ENCODE measurements at regions not wholly inside any gene's neighbourhood (a gene's known extent, or its start where the extent isn't known, plus 50 kb on each side); places are given as distances from the start of the nearest gene placed in this dataset.

- Histone ChIP-seq H3K27me3 (no peaks in the 10 kb centered on the region), H3K4me1 (no peaks in the 10 kb centered on the region), H3K36me3 (no peaks in the 10 kb centered on the region), H3K4me3 (no peak overlapping the region), H3K27ac (no peak overlapping the region), H3K9me3 (no peaks in the 10 kb centered on the region)
- in situ Hi-C loops (cut with MboI; ENCODE audit: low sequenced_read_pairs in 4 of 4) (no loop called here), intact Hi-C loops (cut with DNase I; ENCODE audit: low total_unique reads) (no loop called here)
- ATAC-seq (no peak), DNase-seq (no peak)
- TF ChIP-seq CTCF (IDR thresholded peaks at IDR 0.05 in 4 of 5, conservative IDR thresholded peaks at IDR 0.05 in 1 of 5), result no peak
- no peak for TF ChIP-seq POLR2A (IDR thresholded peaks at IDR 0.05)
These were observed 119.9 kb upstream of the DNAH14 start for GRCh38 chr1:224809613-224810012.

- Histone ChIP-seq H3K9me3 (no peaks in the 10 kb centered on the region), H3K4me1 (no peaks in the 10 kb centered on the region), H3K27me3 (no peaks in the 10 kb centered on the region), H3K27ac (no peak overlapping the region), H3K4me3 (no peak overlapping the region), H3K36me3 (no peaks in the 10 kb centered on the region)
- in situ Hi-C loops (cut with MboI; ENCODE audit: low sequenced_read_pairs in 4 of 4) (no loop called here), intact Hi-C loops (cut with DNase I; ENCODE audit: low total_unique reads) (no loop called here)
- ATAC-seq, result no peak
- TF ChIP-seq POLR2A (IDR thresholded peaks at IDR 0.05) (no peak), CTCF (IDR thresholded peaks at IDR 0.05 in 4 of 5, conservative IDR thresholded peaks at IDR 0.05 in 1 of 5) (no peak)
- DNase-seq, result no peak
These were observed 117.9 kb upstream of the DNAH14 start for GRCh38 chr1:224811564-224811963.

GRCh38 chr1:224815647-224816046, 113.8 kb upstream of the DNAH14 start:
- in situ Hi-C loops (cut with MboI; ENCODE audit: low sequenced_read_pairs in 4 of 4), result no loop called here

GRCh38 chr1:224816062-224816461, 113.4 kb upstream of the DNAH14 start:
- no peak overlapping the region for H3K27ac ChIP-seq
- TF ChIP-seq POLR2A (IDR thresholded peaks at IDR 0.05), result no peak
- no peak for TF ChIP-seq CTCF (IDR thresholded peaks at IDR 0.05 in 4 of 5, conservative IDR thresholded peaks at IDR 0.05 in 1 of 5)
- no peaks in the 10 kb centered on the region for H3K27me3 ChIP-seq
- no peak overlapping the region for H3K4me3 ChIP-seq
- in situ Hi-C loops (cut with MboI; ENCODE audit: low sequenced_read_pairs in 4 of 4) (no loop called here), intact Hi-C loops (cut with DNase I; ENCODE audit: low total_unique reads) (no loop called here)
- no peaks in the 10 kb centered on the region for H3K4me1 ChIP-seq
- no peak for DNase-seq
- no peak for ATAC-seq
- no peaks in the 10 kb centered on the region for H3K36me3 ChIP-seq
- H3K9me3 ChIP-seq, result no peaks in the 10 kb centered on the region

More at GRCh38 chr1:224815647-224816046, 113.8 kb upstream of the DNAH14 start:
- no peak overlapping the region for H3K4me3 ChIP-seq
- H3K9me3 ChIP-seq, result no peaks in the 10 kb centered on the region
- TF ChIP-seq POLR2A (IDR thresholded peaks at IDR 0.05) (no peak), CTCF (IDR thresholded peaks at IDR 0.05 in 4 of 5, conservative IDR thresholded peaks at IDR 0.05 in 1 of 5) (no peak)
- intact Hi-C loops (cut with DNase I; ENCODE audit: low total_unique reads), result no loop called here
- H3K4me1 ChIP-seq, result no peaks in the 10 kb centered on the region
- no peak for ATAC-seq
- no peak overlapping the region for H3K27ac ChIP-seq
- H3K27me3 ChIP-seq, result no peaks in the 10 kb centered on the region
- H3K36me3 ChIP-seq, result no peaks in the 10 kb centered on the region
- no peak for DNase-seq

- TF ChIP-seq CTCF (IDR thresholded peaks at IDR 0.05 in 4 of 5, conservative IDR thresholded peaks at IDR 0.05 in 1 of 5) (no peak), POLR2A (IDR thresholded peaks at IDR 0.05) (no peak)
- Histone ChIP-seq H3K4me1 (no peaks in the 10 kb centered on the region), H3K36me3 (no peaks in the 10 kb centered on the region), H3K27me3 (no peaks in the 10 kb centered on the region), H3K4me3 (no peak overlapping the region), H3K9me3 (no peaks in the 10 kb centered on the region), H3K27ac (no peak overlapping the region)
- DNase-seq (no peak), ATAC-seq (no peak)
- in situ Hi-C loops (cut with MboI; ENCODE audit: low sequenced_read_pairs in 4 of 4) (no loop called here), intact Hi-C loops (cut with DNase I; ENCODE audit: low total_unique reads) (no loop called here)
These were observed 112.1 kb upstream of the DNAH14 start for GRCh38 chr1:224817382-224817781.

Measured in gastrocnemius medialis (tissue), 4 donors.